Ovary (tissue), 7 donors: ENCODE measurements at regions not wholly inside any gene's neighbourhood (a gene's known extent, or its start where the extent isn't known, plus 50 kb on each side); places are given as distances from the start of the nearest gene placed in this dataset.

Source experiments
- DNase-seq, 5 donors: peaks; one replicate each; pipeline ENCODE4 v3.0.0-alpha.2; 2019 to 2020
- H3K27ac ChIP-seq, 2 donors: fragments of 200-600 bp; one replicate each; pipeline versions ENCODE4 v1.5.1 to v1.8.0; 2019 to 2022
- H3K27me3 ChIP-seq: fragments of 200-600 bp; one replicate; pipeline ENCODE4 v1.8.0; 2022
- H3K36me3 ChIP-seq: fragments of 200-600 bp; sonication (generic); one replicate; pipeline ENCODE4 v1.5.1; 2019
- H3K4me1 ChIP-seq: one replicate; pipeline ENCODE4 v1.8.1; 2013; ENCODE audit warnings: mild to moderate bottlenecking, moderate library complexity; ENCODE audit not compliant: insufficient read depth
- H3K4me3 ChIP-seq: fragments of 200-600 bp; sonication (generic); one replicate; pipeline ENCODE4 v1.5.1; 2017
- H3K9me3 ChIP-seq, 2 donors: fragments of 200-600 bp in 1 of 2; sonication (generic) in 1 of 2; one replicate each; pipeline versions ENCODE4 v1.5.1 to v1.8.1; 2013 to 2019; ENCODE audit warnings: mild to moderate bottlenecking in 1 of 2, moderate library complexity in 1 of 2
- CTCF ChIP-seq, 3 donors: fragments of 450-650 bp in 2 of 3; fragments of 200-600 bp in 1 of 3; IDR thresholded peaks; one replicate each; pipeline versions ENCODE4 v1.5.1 to v1.8.0; 2016 to 2022; ENCODE audit warnings: antibody characterized with exemption in 3 of 3, mild to moderate bottlenecking in 1 of 3
- EP300 ChIP-seq: sonication (generic); formaldehyde crosslinking; IDR thresholded peaks from one replicate; pipeline ENCODE4 v1.6.1; 2017; ENCODE audit warnings: antibody characterized with exemption
- POLR2A ChIP-seq: fragments of 450-650 bp; IDR thresholded peaks from one replicate; pipeline ENCODE4 v1.6.1; 2017; ENCODE audit warnings: antibody characterized with exemption, mild to moderate bottlenecking, moderate library complexity
- WGBS, 3 donors: extraction: QIAGEN DNeasy Blood & Tissue Kit in 1 of 3; methylation state at CpG; one replicate each; pipeline versions ENCODE4 v1.1.5 to v1.1.7; 2013 to 2017; 5-methylcytosine and 5-hydroxymethylcytosine counted together
- intact Hi-C, 4 donors: fragments of 100-400 bp; cut with DNase I; formaldehyde crosslinking; loops; one replicate each; pipeline versions ENCODE4 v1.11.0 to v1.15.1; 2022 to 2023
- donor health status: DM: no; HTN: no; CAD: no; lungs with moderate emphysema.
- donor health status: DM: no; HTN: no; CAD: no.
- donor health status: Bipolar disorder and iron deficiency.
- donor health status: DM: no; HTN: no; CAD: no.
- donor health status: DM: yes; HTN: yes; CAD: no.

GRCh38 chr21:35428001-35428320 lies 378.9 kb upstream of the RUNX1 start:
- Histone ChIP-seq H3K9me3 (no peaks in the 10 kb centered on the region), H3K4me1 (peaks cover 3% of the 10 kb centered on the region), H3K27ac (no peak overlapping the region), H3K36me3 (no peaks in the 10 kb centered on the region), H3K27me3 (no peaks in the 10 kb centered on the region), H3K4me3 (no peak overlapping the region)
- intact Hi-C loops, result no loop called here
- TF ChIP-seq CTCF (IDR thresholded peaks at IDR 0.05) (no peak), POLR2A (no peak)
- DNase-seq, result no peak

GRCh38 chr21:35427320-35428000 lies 378.4 kb upstream of the RUNX1 start:
- H3K4me1 ChIP-seq, result peaks cover 3% of the 10 kb centered on the region
- H3K9me3 ChIP-seq, result no peaks in the 10 kb centered on the region
- WGBS, 3 donors, result 71 to 82% (median 73%) methylated on average over 9 of the region's 9 CpGs
- TF ChIP-seq CTCF (IDR thresholded peaks at IDR 0.05) (no peak), EP300 (no peak), POLR2A (no peak)
- no peaks in the 10 kb centered on the region for H3K27me3 ChIP-seq
- H3K36me3 ChIP-seq, result no peaks in the 10 kb centered on the region
- no peak overlapping the region for H3K4me3 ChIP-seq
- no peak overlapping the region for H3K27ac ChIP-seq
- DNase-seq, result peak in 1 of 5 donors; percentile 20
- intact Hi-C loops, result no loop called here

- WGBS, 3 donors, result 90 to 93% (median 90%) methylated on average over 2 of the region's 2 CpGs
- Histone ChIP-seq H3K27me3 (no peaks in the 10 kb centered on the region), H3K4me1 (peaks cover 3% of the 10 kb centered on the region), H3K4me3 (no peak overlapping the region), H3K9me3 (no peaks in the 10 kb centered on the region), H3K27ac (no peak overlapping the region), H3K36me3 (no peaks in the 10 kb centered on the region)
- no peak for TF ChIP-seq POLR2A
- TF ChIP-seq CTCF (IDR thresholded peaks at IDR 0.05), result no peak
- no peak for TF ChIP-seq EP300
- intact Hi-C loops, result no loop called here
- no peak for DNase-seq
These were observed 377.8 kb upstream of the RUNX1 start for GRCh38 chr21:35426897-35427296.

- WGBS, 3 donors, result 36 to 48% (median 41%) methylated on average over 3 of the region's 3 CpGs
- no peaks in the 10 kb centered on the region for H3K9me3 ChIP-seq
- intact Hi-C loops, result no loop called here
- H3K4me1 ChIP-seq, result peaks cover 3% of the 10 kb centered on the region
- TF ChIP-seq EP300 (no peak), POLR2A (no peak), CTCF (IDR thresholded peaks at IDR 0.05) (no peak)
- no peaks in the 10 kb centered on the region for H3K27me3 ChIP-seq
- no peaks in the 10 kb centered on the region for H3K36me3 ChIP-seq
- H3K27ac ChIP-seq, result no peak overlapping the region
- H3K4me3 ChIP-seq, result no peak overlapping the region
- DNase-seq, result no peak
These were observed 377.4 kb upstream of the RUNX1 start for GRCh38 chr21:35426469-35426868.
